Panc1 (cell line): ENCODE measurements at regions not wholly inside any gene's neighbourhood (a gene's known extent, or its start where the extent isn't known, plus 50 kb on each side); places are given as distances from the start of the nearest gene placed in this dataset.

Experiments
- ATAC-seq: fragments of 200-7000 bp; cut with Tn5 transposase; 2 replicates; pipeline ENCODE4 v1.9.1; 2020; ENCODE audit warnings: mild to moderate bottlenecking, moderate library complexity
- BruUV-seq: library from RNA; stranded (reverse); fragments of 400-500 nt; replicated peaks from 2 replicates; lab custom pipeline; 2021; lab: Mats Ljungman, UMichigan
- CTCF ChIA-PET: fragments of 300-600 bp; sonication (Branson Sonifier 250); formaldehyde crosslinking; loops from one replicate; lab custom pipeline; 2022; ENCODE audit warnings: antibody characterized with exemption; lab: Charles Lee
- POLR2A ChIA-PET: fragments of 300-600 bp; sonication (Branson Sonifier 250); formaldehyde crosslinking; loops from one replicate; lab custom pipeline; 2022; ENCODE audit warnings: antibody characterized with exemption; lab: Charles Lee
- DNase-seq: peaks from one replicate; pipeline ENCODE4 v3.0.0-alpha.2; 2010; ENCODE audit warnings: low read depth, low spot score
- H3K27ac ChIP-seq: 2 replicates; pipeline ENCODE4 v1.5.1; 2011; ENCODE audit warnings: mild to moderate bottlenecking, low read length, inconsistent platforms
- H3K27me3 ChIP-seq: fragments of 200-500 bp; sonication (Bioruptor generic); 2 replicates; pipeline ENCODE4 v1.6.0; 2014; ENCODE audit warnings: low read length, inconsistent platforms; ENCODE audit not compliant: control insufficient read depth, insufficient read depth
- H3K36me3 ChIP-seq: fragments of 200-500 bp; sonication (Bioruptor generic); 2 replicates; pipeline ENCODE4 v1.5.1; 2014; ENCODE audit warnings: inconsistent platforms, mild to moderate bottlenecking, low read length, moderate library complexity; ENCODE audit not compliant: control insufficient read depth, insufficient read depth
- H3K4me1 ChIP-seq: 2 replicates; pipeline ENCODE4 v1.5.1; 2011; ENCODE audit warnings: inconsistent platforms, mild to moderate bottlenecking, low read length, moderate library complexity; ENCODE audit not compliant: control insufficient read depth, insufficient read depth
- H3K4me3 ChIP-seq, 2 experiments: 2 replicates each; pipeline ENCODE4 v1.5.1; 2011 to 2012; ENCODE audit warnings: low read depth in 2 of 2, low read length in 2 of 2, mild to moderate bottlenecking in 2 of 2, inconsistent platforms in 1 of 2, moderate library complexity in 1 of 2
- H3K9me3 ChIP-seq: fragments of 200-500 bp; sonication (Bioruptor generic); 2 replicates; pipeline ENCODE4 v1.5.1; 2014; ENCODE audit warnings: low read depth, mild to moderate bottlenecking, inconsistent platforms, low read length, moderate library complexity; ENCODE audit not compliant: control insufficient read depth, insufficient read depth
- CTCF ChIP-seq: fragments of 450-650 bp; IDR thresholded peaks from 2 replicates; pipeline ENCODE4 v1.5.1; 2017; ENCODE audit warnings: mild to moderate bottlenecking
- POLR2AphosphoS5 ChIP-seq: IDR thresholded peaks from 2 replicates; pipeline ENCODE4 v1.6.1; 2012; ENCODE audit warnings: mild to moderate bottlenecking, low read depth, low read length, moderate library complexity
- REST ChIP-seq, 2 experiments: IDR thresholded peaks; 2 replicates each; pipeline ENCODE4 v1.6.1; 2011 to 2012; ENCODE audit warnings: low read depth in 2 of 2, control low read depth in 1 of 2, low read length in 1 of 2, mild to moderate bottlenecking in 1 of 2, moderate library complexity in 1 of 2; ENCODE audit not compliant: insufficient read depth in 1 of 2
- SIN3A ChIP-seq: IDR thresholded peaks from 2 replicates; pipeline ENCODE4 v1.6.1; 2012; ENCODE audit warnings: low read depth, mild to moderate bottlenecking, low read length, moderate library complexity, borderline replicate concordance; ENCODE audit not compliant: insufficient read depth
- TCF7L2 ChIP-seq: IDR thresholded peaks from 2 replicates; pipeline ENCODE4 v1.6.1; 2011; ENCODE audit warnings: mild to moderate bottlenecking, low read depth, low read length, inconsistent platforms
- in situ Hi-C: cut with HindIII; loops from 2 replicates; pipeline ENCODE4 v1.10.0; 2016; ENCODE audit warnings: low sequenced_read_pairs, low pct_unique_long_range_greater_than_20kb
- intact Hi-C: fragments of 100-400 bp; cut with micrococcal nuclease; formaldehyde crosslinking; loops from one replicate; pipeline ENCODE4 v1.10.0; 2022; ENCODE audit not compliant: unreplicated experiment

- ChIA-PET POLR2A (no interaction called here), CTCF (no interaction called here)
- Histone ChIP-seq H3K9me3 (no peaks in the 10 kb centered on the region), H3K27me3 (no peaks in the 10 kb centered on the region), H3K4me1 (peaks cover 21% of the 10 kb centered on the region), H3K4me3 (no peak overlapping the region), H3K36me3 (no peaks in the 10 kb centered on the region), H3K27ac (peak overlapping the region; percentile 93)
- DNase-seq (no peak), ATAC-seq (no peak)
- TF ChIP-seq CTCF (no peak), TCF7L2 (no peak), POLR2AphosphoS5 (no peak), SIN3A (no peak), REST (IDR thresholded peaks at IDR 0.05; ENCODE audit: insufficient read depth in 1 of 2, low read depth in 2 of 2, low read length in 1 of 2) (no peak)
- BruUV-seq = no TSS peak
- intact Hi-C loops (no loop called here), in situ Hi-C loops (no loop called here)
Observed at GRCh38 chr1:55426619-55427018, 211.5 kb upstream of the USP24 start.

- peaks cover 21% of the 10 kb centered on the region for H3K4me1 ChIP-seq
- intact Hi-C loops = no loop called here
Observed at GRCh38 chr1:55426156-55426555, 211.0 kb upstream of the USP24 start.

More at GRCh38 chr1:55426156-55426555, 211.0 kb upstream of the USP24 start:
- Histone ChIP-seq H3K4me3 (no peak overlapping the region), H3K36me3 (no peaks in the 10 kb centered on the region), H3K9me3 (no peaks in the 10 kb centered on the region), H3K27me3 (no peaks in the 10 kb centered on the region), H3K27ac (0 out of 2 replicates have a peak overlapping the region, but pooled peaks have one; percentile 93)
- ATAC-seq (no peak), DNase-seq (no peak)
- POLR2A ChIA-PET = no interaction called here
- BruUV-seq = no TSS peak
- TF ChIP-seq SIN3A (no peak), TCF7L2 (no peak), REST (IDR thresholded peaks at IDR 0.05; ENCODE audit: insufficient read depth in 1 of 2, low read depth in 2 of 2, low read length in 1 of 2) (no peak), CTCF (no peak), POLR2AphosphoS5 (no peak)
- in situ Hi-C loops = no loop called here
- CTCF ChIA-PET = no interaction called here
